Astrocyte of the spinal cord (primary cell): ENCODE measurements at regions not wholly inside any gene's neighbourhood (a gene's known extent, or its start where the extent isn't known, plus 50 kb on each side); places are given as distances from the start of the nearest gene placed in this dataset.

Experiments
- DNase-seq: peaks from one replicate; pipeline ENCODE4 v3.0.0; 2011; ENCODE audit warnings: low read depth, low spot score
- H3K4me3 ChIP-seq: 2 replicates; pipeline ENCODE4 v1.5.1; 2011; ENCODE audit warnings: low read depth, mild to moderate bottlenecking, low read length, moderate library complexity
- CTCF ChIP-seq: IDR thresholded peaks from 2 replicates; pipeline ENCODE4 v1.5.1; 2012; ENCODE audit warnings: low read depth, mild to moderate bottlenecking, low read length, inconsistent platforms
- in situ Hi-C: cut with HindIII; loops from 2 replicates; pipeline ENCODE4 v1.10.0; 2017; ENCODE audit warnings: low sequenced_read_pairs

GRCh38 chr12:45637242-45637641, 92.3 kb upstream of the ARID2 start:
- in situ Hi-C loops, result no loop called here
- no peak for TF ChIP-seq CTCF
- no peak for DNase-seq
- no peak overlapping the region for H3K4me3 ChIP-seq

- in situ Hi-C loops, result no loop called here
- TF ChIP-seq CTCF, result no peak
- no peak overlapping the region for H3K4me3 ChIP-seq
- DNase-seq, result peak; percentile 59
Measured at GRCh38 chr12:45637706-45638105, 91.8 kb upstream of the ARID2 start.

- H3K4me3 ChIP-seq, result no peak overlapping the region
- in situ Hi-C loops, result no loop called here
- no peak for DNase-seq
- no peak for TF ChIP-seq CTCF
Measured at GRCh38 chr12:45638386-45638785, 91.1 kb upstream of the ARID2 start.

GRCh38 chr12:45644541-45644940, 85.0 kb upstream of the ARID2 start:
- H3K4me3 ChIP-seq, result no peak overlapping the region
- in situ Hi-C loops, result no loop called here
- TF ChIP-seq CTCF, result no peak
- DNase-seq, result peak; percentile 19

- H3K4me3 ChIP-seq, result no peak overlapping the region
- no peak for TF ChIP-seq CTCF
- in situ Hi-C loops, result no loop called here
- no peak for DNase-seq
Measured at GRCh38 chr12:45646851-45647581, 82.5 kb upstream of the ARID2 start.

- no peak overlapping the region for H3K4me3 ChIP-seq
- in situ Hi-C loops, result no loop called here
- DNase-seq, result no peak
- TF ChIP-seq CTCF, result no peak
Measured at GRCh38 chr12:45648070-45648469, 81.4 kb upstream of the ARID2 start.
